Endothelial cell of umbilical vein (primary cell): ENCODE measurements at regions not wholly inside any gene's neighbourhood (a gene's known extent, or its start where the extent isn't known, plus 50 kb on each side); places are given as distances from the start of the nearest gene placed in this dataset.

ENCODE experiments used
- BruUV-seq: library from RNA; stranded (reverse); fragments of 400-500 nt; replicated peaks from 2 replicates; lab custom pipeline; 2021; lab: Mats Ljungman, UMichigan
- CTCF ChIA-PET: fragments of 300-600, 350-600 bp; sonication (Branson Sonifier 250); formaldehyde crosslinking; loops from one replicate; lab custom pipeline; 2021; ENCODE audit warnings: antibody characterized with exemption, inconsistent platforms; lab: Charles Lee
- POLR2A ChIA-PET: fragments of 300-600, 350-600 bp; sonication (Branson Sonifier 250); formaldehyde crosslinking; loops from one replicate; lab custom pipeline; 2021; ENCODE audit warnings: antibody characterized with exemption, inconsistent platforms; lab: Charles Lee
- DNase-seq: peaks from one replicate; pipeline ENCODE4 v3.0.0-alpha.2; 2011; ENCODE audit warnings: low read depth, low spot score
- FAIRE-seq: peaks from 2 replicates; lab custom pipeline; 2011; peaks lifted over from hg19 to GRCh38; lab: Jason Lieb, UNC
- H2AFZ ChIP-seq: 2 replicates; pipeline ENCODE4 v1.6.0; 2012; ENCODE audit warnings: low read depth, low read length, control low read depth, inconsistent platforms
- H3K27ac ChIP-seq: 2 replicates; pipeline ENCODE4 v1.5.1; 2011; ENCODE audit warnings: low read depth, mild to moderate bottlenecking, control low read depth, low read length, moderate library complexity; ENCODE audit not compliant: insufficient read depth
- H3K27me3 ChIP-seq, 2 experiments: 2 replicates each; pipeline versions ENCODE4 v1.6.0 to v1.6.1; 2011; ENCODE audit warnings: low read length in 2 of 2, mixed read lengths in 1 of 2; ENCODE audit not compliant: control insufficient read depth in 2 of 2, insufficient read depth in 2 of 2
- H3K36me3 ChIP-seq, 2 experiments: 2 replicates in 1 of 2; 3 replicates in 1 of 2; pipeline ENCODE4 v1.5.1; 2011; ENCODE audit warnings: low read length in 2 of 2, mild to moderate bottlenecking in 1 of 2, moderate library complexity in 1 of 2; ENCODE audit not compliant: control insufficient read depth in 2 of 2, insufficient read depth in 2 of 2; ENCODE audit errors: extremely low read depth in 1 of 2
- H3K4me1 ChIP-seq: 3 replicates; pipeline ENCODE4 v1.5.1; 2011; ENCODE audit warnings: mild to moderate bottlenecking, low read length; ENCODE audit not compliant: control insufficient read depth, insufficient read depth; ENCODE audit errors: extremely low read depth
- H3K4me2 ChIP-seq: 2 replicates; pipeline ENCODE4 v1.6.1; 2011; ENCODE audit warnings: low read length, control low read depth, mixed read lengths; ENCODE audit not compliant: insufficient read depth
- H3K4me3 ChIP-seq, 3 experiments: fragments of 200-600 bp in 1 of 3; sonication (generic), shearing (Covaris generic) in 1 of 3; replicated peaks in 1 of 3; 2 replicates each; pipeline ENCODE4 v1.5.1; 2011 to 2016; ENCODE audit warnings: control low read depth in 3 of 3, low read length in 3 of 3, mild to moderate bottlenecking in 2 of 3, inconsistent platforms in 1 of 3, low read depth in 1 of 3, moderate library complexity in 1 of 3; ENCODE audit not compliant: insufficient read depth in 1 of 3
- H3K79me2 ChIP-seq: 2 replicates; pipeline ENCODE4 v1.6.0; 2012; ENCODE audit warnings: low read length, inconsistent platforms; ENCODE audit not compliant: control insufficient read depth, insufficient read depth
- H3K9ac ChIP-seq: replicated peaks from 2 replicates; pipeline ENCODE3; 2011; ENCODE audit warnings: low read length, control low read depth; ENCODE audit not compliant: insufficient read depth; ENCODE audit errors: extremely low read depth
- H3K9me1 ChIP-seq: replicated peaks from 3 replicates; pipeline ENCODE4 v1.6.0; 2011; ENCODE audit warnings: mild to moderate bottlenecking, low read length; ENCODE audit not compliant: control insufficient read depth, insufficient read depth; ENCODE audit errors: extremely low read depth
- H3K9me3 ChIP-seq: replicated peaks from 2 replicates; pipeline ENCODE4 v1.5.1; 2012; ENCODE audit warnings: low read length, inconsistent platforms; ENCODE audit not compliant: control insufficient read depth, insufficient read depth
- H4K20me1 ChIP-seq: replicated peaks from 2 replicates; pipeline ENCODE3; 2011; ENCODE audit warnings: mild to moderate bottlenecking, low read length; ENCODE audit not compliant: control insufficient read depth, insufficient read depth; ENCODE audit errors: extremely low read depth
- CTCF ChIP-seq, 2 donors: IDR thresholded peaks; 1 replicate in 1 of 2; 2 replicates in 1 of 2; pipeline ENCODE4 v1.5.1; 2011; ENCODE audit warnings: low read length in 2 of 2, mild to moderate bottlenecking in 2 of 2, moderate library complexity in 2 of 2, control low read depth in 1 of 2, inconsistent platforms in 1 of 2, low read depth in 1 of 2; ENCODE audit not compliant: insufficient read depth in 1 of 2; ENCODE audit errors: extremely low read depth in 1 of 2
- EZH2 ChIP-seq: IDR thresholded peaks from 2 replicates; pipeline ENCODE4 v1.6.1; 2012; ENCODE audit warnings: borderline replicate concordance, low read depth, mild to moderate bottlenecking, moderate library complexity, low read length, inconsistent platforms; ENCODE audit not compliant: severe bottlenecking
- FOS ChIP-seq: IDR thresholded peaks from 2 replicates; pipeline ENCODE4 v1.6.1; 2011; ENCODE audit warnings: mild to moderate bottlenecking, low read length, moderate library complexity, borderline replicate concordance; ENCODE audit not compliant: insufficient read depth
- GATA2 ChIP-seq: IDR thresholded peaks from 2 replicates; pipeline ENCODE4 v1.7.0; 2011; ENCODE audit warnings: low read depth, mild to moderate bottlenecking, moderate library complexity, mixed read lengths, low read length; ENCODE audit not compliant: insufficient read length, insufficient read depth
- JUN ChIP-seq: IDR thresholded peaks from 2 replicates; pipeline ENCODE4 v1.6.1; 2011; ENCODE audit warnings: borderline replicate concordance, low read depth; ENCODE audit not compliant: insufficient read length, insufficient read depth
- MAX ChIP-seq: IDR thresholded peaks from 2 replicates; pipeline ENCODE4 v1.6.1; 2011; ENCODE audit not compliant: insufficient read depth, insufficient read length
- MYC ChIP-seq: IDR thresholded peaks from one replicate; pipeline ENCODE4 v1.6.1; 2011; ENCODE audit warnings: mild to moderate bottlenecking, low read depth, low read length
- POLR2A ChIP-seq: IDR thresholded peaks from 2 replicates; pipeline ENCODE4 v1.6.1; 2012; ENCODE audit warnings: low read depth, mild to moderate bottlenecking, control low read depth, low read length
- POLR2AphosphoS5 ChIP-seq: IDR thresholded peaks from 2 replicates; pipeline ENCODE4 v1.6.1; 2012; ENCODE audit warnings: low read depth, mild to moderate bottlenecking, control low read depth, low read length, moderate library complexity; ENCODE audit not compliant: insufficient read depth
- dilution Hi-C: fragments of 300-500 bp; cut with MboI; formaldehyde crosslinking; loops from one replicate; pipeline ENCODE4 v1.15.0; 2019; ENCODE audit warnings: low sequenced_read_pairs; ENCODE audit not compliant: extremely low pct_ligation_motif_present
- intact Hi-C: fragments of 100-400 bp; cut with micrococcal nuclease; formaldehyde crosslinking; loops from one replicate; pipeline ENCODE4 v1.10.0; 2022

- ChIA-PET POLR2A (no interaction called here), CTCF (interaction anchor here (0.8 to 1.2 kb wide), 3 partner anchors 11 to 40 kb away, joined by 3 to 4 read pairs (median 4); no protein-coding TSS in a partner anchor)
- Histone ChIP-seq H3K9ac (no peak overlapping the region), H2AFZ (no peak overlapping the region), H3K36me3 (no peaks in the 10 kb centered on the region), H3K4me3 (no peak overlapping the region), H3K9me1 (no peaks in the 10 kb centered on the region), H4K20me1 (no peaks in the 10 kb centered on the region), H3K9me3 (no peaks in the 10 kb centered on the region), H3K4me1 (no peaks in the 10 kb centered on the region), H3K79me2 (no peaks in the 10 kb centered on the region), H3K27me3 (no peaks in the 10 kb centered on the region), H3K4me2 (no peak overlapping the region), H3K27ac (no peak overlapping the region)
- intact Hi-C loops (no loop called here), dilution Hi-C loops (no loop called here)
- FAIRE-seq (no peak), DNase-seq (no peak)
- BruUV-seq, result no TSS peak
- TF ChIP-seq POLR2A, result no peak
- no peak for TF ChIP-seq POLR2AphosphoS5
- TF ChIP-seq JUN, result no peak
- TF ChIP-seq FOS, result no peak
- TF ChIP-seq EZH2, result no peak
- TF ChIP-seq CTCF (IDR thresholded peaks at IDR 0.05; ENCODE audit: extremely low read depth in 1 of 2, insufficient read depth in 1 of 2, low read depth in 1 of 2, low read length in 2 of 2), result no peak
- no peak for TF ChIP-seq MAX
- no peak for TF ChIP-seq GATA2
- no peak for TF ChIP-seq MYC
These were observed 657.4 kb downstream of the SPRY1 start for GRCh38 chr4:124053872-124054538.
